ENCODE measurements at regions not wholly inside any gene's neighbourhood (a gene's known extent, or its start where the extent isn't known, plus 50 kb on each side); places are given as distances from the start of the nearest gene placed in this dataset.

DNA sequence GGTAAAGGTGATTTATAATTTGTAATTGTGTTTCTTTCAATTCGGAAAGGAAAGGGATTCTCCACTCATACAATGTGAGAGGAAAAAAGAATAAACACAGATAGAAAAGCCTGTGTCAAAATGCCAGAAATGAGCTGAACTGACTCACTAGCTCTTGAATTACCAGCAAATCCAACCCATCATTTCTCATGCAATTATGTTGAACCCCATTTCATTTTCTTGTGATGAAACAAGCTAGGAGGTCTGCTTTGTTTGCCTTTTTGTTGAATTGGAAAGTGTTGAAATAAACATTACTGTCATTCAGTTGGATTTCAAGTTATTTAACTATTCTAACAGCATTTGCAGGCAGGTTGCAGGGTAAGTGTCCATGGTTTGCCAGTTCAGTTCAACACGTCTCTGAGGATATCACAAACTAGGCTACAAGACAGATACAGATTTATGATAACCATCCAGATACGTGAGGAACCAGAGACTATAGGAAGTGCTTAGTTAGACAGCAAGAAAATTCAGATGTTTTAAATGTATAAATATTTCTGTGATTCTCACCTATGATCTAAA, 547.2 kb downstream of the MAT2B start:
- Histone ChIP-seq H3K4me3 (no peak overlapping the region), H3K9me3 (no peaks in the 10 kb centered on the region), H3K4me1 (no peaks in the 10 kb centered on the region), H3K36me3 (no peaks in the 10 kb centered on the region), H3K27ac (no peak overlapping the region), H3K27me3 (no peaks in the 10 kb centered on the region)
- DNase-seq (ENCODE audit: low spot score) = no peak
- TF ChIP-seq, protein P1, sequence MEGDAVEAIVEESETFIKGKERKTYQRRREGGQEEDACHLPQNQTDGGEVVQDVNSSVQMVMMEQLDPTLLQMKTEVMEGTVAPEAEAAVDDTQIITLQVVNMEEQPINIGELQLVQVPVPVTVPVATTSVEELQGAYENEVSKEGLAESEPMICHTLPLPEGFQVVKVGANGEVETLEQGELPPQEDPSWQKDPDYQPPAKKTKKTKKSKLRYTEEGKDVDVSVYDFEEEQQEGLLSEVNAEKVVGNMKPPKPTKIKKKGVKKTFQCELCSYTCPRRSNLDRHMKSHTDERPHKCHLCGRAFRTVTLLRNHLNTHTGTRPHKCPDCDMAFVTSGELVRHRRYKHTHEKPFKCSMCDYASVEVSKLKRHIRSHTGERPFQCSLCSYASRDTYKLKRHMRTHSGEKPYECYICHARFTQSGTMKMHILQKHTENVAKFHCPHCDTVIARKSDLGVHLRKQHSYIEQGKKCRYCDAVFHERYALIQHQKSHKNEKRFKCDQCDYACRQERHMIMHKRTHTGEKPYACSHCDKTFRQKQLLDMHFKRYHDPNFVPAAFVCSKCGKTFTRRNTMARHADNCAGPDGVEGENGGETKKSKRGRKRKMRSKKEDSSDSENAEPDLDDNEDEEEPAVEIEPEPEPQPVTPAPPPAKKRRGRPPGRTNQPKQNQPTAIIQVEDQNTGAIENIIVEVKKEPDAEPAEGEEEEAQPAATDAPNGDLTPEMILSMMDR (IDR thresholded peaks at IDR 0.05) = no peak

DNA sequence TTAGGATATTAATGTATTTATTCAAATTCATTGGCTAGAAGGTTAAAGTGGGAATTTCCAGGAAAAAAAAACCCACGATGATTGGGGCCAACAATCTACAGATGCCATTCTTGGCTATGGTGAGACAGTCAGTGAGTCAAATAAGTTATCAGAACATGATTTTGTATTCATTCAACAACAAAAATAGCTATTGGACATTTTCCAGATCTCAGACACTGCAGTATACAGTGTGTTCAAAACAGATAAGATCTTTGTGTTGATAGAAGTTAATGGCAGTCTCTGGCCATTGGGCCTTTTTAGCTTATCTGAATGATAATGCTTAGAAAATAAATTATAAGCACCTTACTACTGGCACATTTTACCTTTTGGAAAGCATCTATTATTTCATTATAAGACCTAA, 547.7 kb downstream of the MAT2B start:
- no peak for DNase-seq (ENCODE audit: low spot score)
- Histone ChIP-seq H3K36me3 (no peaks in the 10 kb centered on the region), H3K27ac (no peak overlapping the region), H3K9me3 (no peaks in the 10 kb centered on the region), H3K27me3 (no peaks in the 10 kb centered on the region), H3K4me1 (no peaks in the 10 kb centered on the region), H3K4me3 (no peak overlapping the region)
- TF ChIP-seq, protein P1 (IDR thresholded peaks at IDR 0.05) = no peak

DNA sequence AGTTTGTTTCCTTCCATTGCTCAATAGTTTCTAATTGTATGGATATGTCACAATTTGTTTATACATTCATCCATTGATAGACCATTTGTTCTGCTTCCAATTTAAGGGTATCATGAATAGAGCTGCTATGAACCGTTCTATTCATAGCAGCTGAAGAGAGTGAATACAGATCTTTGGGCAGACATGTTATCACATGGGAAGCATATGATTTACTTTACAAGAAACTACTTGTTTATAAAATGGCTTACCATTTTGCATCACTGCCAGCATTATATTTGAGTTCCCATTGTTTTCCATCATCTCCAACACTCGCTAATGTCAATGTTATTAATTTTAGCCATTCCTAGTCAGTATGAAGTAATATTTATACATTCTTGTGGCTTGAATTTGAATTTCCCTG, 549.0 kb downstream of the MAT2B start:
- no peaks in the 10 kb centered on the region for H3K9me3 ChIP-seq
- TF ChIP-seq, protein P1 (IDR thresholded peaks at IDR 0.05) = no peak
- DNase-seq (ENCODE audit: low spot score) = no peak
- H3K27me3 ChIP-seq = no peaks in the 10 kb centered on the region
- H3K4me3 ChIP-seq = no peak overlapping the region
- H3K27ac ChIP-seq = no peak overlapping the region
- no peaks in the 10 kb centered on the region for H3K36me3 ChIP-seq
- no peaks in the 10 kb centered on the region for H3K4me1 ChIP-seq

DNA sequence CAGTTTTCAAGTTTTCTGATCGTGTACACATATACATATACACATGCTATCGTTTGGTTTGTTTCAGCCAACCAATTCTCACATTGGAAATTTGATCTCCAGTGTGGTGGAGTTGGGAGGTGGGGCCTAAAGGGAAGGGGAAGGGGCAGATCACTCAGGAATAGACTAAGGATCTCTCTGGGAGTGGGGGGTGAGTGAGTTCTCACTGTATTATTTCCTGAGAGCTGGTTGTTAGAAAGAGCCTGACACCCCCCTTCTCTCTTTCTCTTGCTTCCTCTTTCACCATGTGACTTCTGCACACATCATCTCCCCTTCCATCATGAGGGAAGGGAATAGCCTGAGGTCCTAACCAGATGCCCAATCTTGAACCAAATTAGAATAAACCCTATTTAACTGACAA, 551.7 kb downstream of the MAT2B start:
- Histone ChIP-seq H3K27ac (no peak overlapping the region), H3K4me3 (no peak overlapping the region), H3K36me3 (no peaks in the 10 kb centered on the region), H3K9me3 (no peaks in the 10 kb centered on the region), H3K4me1 (no peaks in the 10 kb centered on the region), H3K27me3 (no peaks in the 10 kb centered on the region)
- no peak for DNase-seq (ENCODE audit: low spot score)
- TF ChIP-seq, protein P1 (IDR thresholded peaks at IDR 0.05) = no peak

DNA sequence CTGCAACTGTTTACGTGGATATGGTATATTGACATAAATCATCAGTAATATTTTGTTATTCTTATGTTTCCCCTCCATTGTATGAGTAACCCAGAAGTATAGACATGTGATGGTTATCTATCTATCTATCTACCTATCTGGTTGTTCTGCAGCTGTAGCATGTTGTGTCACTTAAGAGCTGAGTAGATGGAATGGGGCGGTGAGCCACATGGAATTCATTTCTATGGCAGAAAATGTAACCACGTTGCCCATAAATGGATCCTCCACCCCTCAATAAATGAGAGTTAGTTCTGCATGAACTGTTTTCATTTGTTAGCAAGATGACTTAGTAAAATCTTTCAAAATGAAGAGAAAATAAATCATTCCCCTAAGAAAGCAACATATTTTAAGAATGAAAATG, 553.2 kb downstream of the MAT2B start:
- Histone ChIP-seq H3K27ac (no peak overlapping the region), H3K27me3 (no peaks in the 10 kb centered on the region), H3K36me3 (no peaks in the 10 kb centered on the region), H3K9me3 (no peaks in the 10 kb centered on the region), H3K4me3 (no peak overlapping the region), H3K4me1 (no peaks in the 10 kb centered on the region)
- DNase-seq (ENCODE audit: low spot score) = no peak
- TF ChIP-seq, protein P1 (IDR thresholded peaks at IDR 0.05) = no peak

DNA sequence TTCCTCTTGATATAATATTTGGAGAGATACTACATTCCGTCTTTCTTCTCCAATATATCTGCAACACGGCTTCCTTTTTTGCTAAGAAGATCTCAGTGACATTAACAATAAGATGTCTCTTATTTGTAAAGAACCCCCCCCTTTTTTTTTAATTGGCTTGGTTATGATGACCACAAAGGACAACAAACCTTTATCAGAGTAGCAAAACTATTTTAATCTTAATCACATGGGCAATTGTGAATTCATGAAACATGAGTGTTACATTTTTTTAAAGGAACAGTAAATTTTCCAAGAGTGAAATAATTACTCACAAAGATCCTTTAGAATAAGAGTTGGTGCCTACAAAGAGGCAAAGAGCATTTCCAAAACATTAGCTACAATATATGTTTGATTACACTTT, 554.1 kb downstream of the MAT2B start:
- Histone ChIP-seq H3K27me3 (no peaks in the 10 kb centered on the region), H3K4me1 (no peaks in the 10 kb centered on the region), H3K36me3 (no peaks in the 10 kb centered on the region), H3K9me3 (no peaks in the 10 kb centered on the region), H3K27ac (no peak overlapping the region), H3K4me3 (no peak overlapping the region)
- no peak for DNase-seq (ENCODE audit: low spot score)
- TF ChIP-seq, protein P1 (IDR thresholded peaks at IDR 0.05) = no peak
